K562 (cell line): ENCODE measurements at regions not wholly inside any gene's neighbourhood (a gene's known extent, or its start where the extent isn't known, plus 50 kb on each side); places are given as distances from the start of the nearest gene placed in this dataset.

Experiments
- ATAC-seq: fragments of 200-7000 bp; cut with Tn5 transposase; 3 replicates; pipeline ENCODE4 v1.9.1; 2020; ENCODE audit warnings: moderate library complexity
- BruUV-seq: library from RNA; stranded (reverse); fragments of 400-500 nt; replicated peaks from 2 replicates; lab custom pipeline; 2021; lab: Mats Ljungman, UMichigan
- CTCF ChIA-PET: fragments of 300-600 bp; formaldehyde crosslinking; extraction: SDS; loops from one replicate; lab custom pipeline; 2021; ENCODE audit warnings: low intra/inter-chr PET ratio; lab: Yijun Ruan, JAX
- POLR2A ChIA-PET: fragments of 300-600, 350-650 bp; sonication (Branson Sonifier 250); formaldehyde crosslinking; extraction: SDS; loops from one replicate; lab custom pipeline; 2021; ENCODE audit warnings: antibody characterized with exemption, inconsistent platforms; lab: Yijun Ruan, JAX
- DNase-seq, 4 experiments: peaks; one replicate each; pipeline versions ENCODE4 v3.0.0 to v3.0.0-alpha.2; 2011 to 2018; ENCODE audit warnings: low spot score in 3 of 4, mixed read lengths in 3 of 4; ENCODE audit errors: extremely low read depth in 1 of 4
- FAIRE-seq: peaks from 2 replicates; lab custom pipeline; 2011; peaks lifted over from hg19 to GRCh38; lab: Jason Lieb, UNC
- H2AFZ ChIP-seq: 2 replicates; pipeline ENCODE4 v1.6.0; 2011; ENCODE audit warnings: low read depth, low read length, control low read depth, inconsistent platforms
- H3K27ac ChIP-seq: fragments of 200-600 bp; 3 replicates; pipeline ENCODE4 v1.8.0; 2011; ENCODE audit warnings: low read depth, mild to moderate bottlenecking, control low read depth, inconsistent platforms, low read length, moderate library complexity, mixed read lengths; ENCODE audit errors: extremely low read depth
- H3K27me3 ChIP-seq, 2 experiments: fragments of 300-600 bp in 1 of 2; 2 replicates in 1 of 2; 3 replicates in 1 of 2; pipeline versions ENCODE4 v1.6.0 to v1.8.0; 2011; ENCODE audit warnings: inconsistent platforms in 2 of 2, low read length in 2 of 2, mild to moderate bottlenecking in 1 of 2, mixed read lengths in 1 of 2, moderate library complexity in 1 of 2; ENCODE audit not compliant: control insufficient read depth in 2 of 2, insufficient read depth in 2 of 2
- H3K36me3 ChIP-seq: fragments of 300-600 bp; 3 replicates; pipeline ENCODE4 v1.8.0; 2011; ENCODE audit warnings: mild to moderate bottlenecking, low read length, inconsistent platforms; ENCODE audit not compliant: control insufficient read depth, insufficient read depth
- H3K4me1 ChIP-seq, 2 experiments: fragments of 200-600 bp in 1 of 2; replicated peaks in 1 of 2; 2 replicates in 1 of 2; 3 replicates in 1 of 2; pipeline versions ENCODE4 v1.5.1 to v1.8.0; 2011; ENCODE audit warnings: inconsistent platforms in 2 of 2, low read length in 2 of 2, mild to moderate bottlenecking in 1 of 2, mixed read lengths in 1 of 2, moderate library complexity in 1 of 2; ENCODE audit not compliant: control insufficient read depth in 2 of 2, insufficient read depth in 2 of 2
- H3K4me2 ChIP-seq: 2 replicates; pipeline ENCODE4 v1.6.1; 2011; ENCODE audit warnings: low read length, control low read depth, inconsistent platforms, mixed read lengths; ENCODE audit not compliant: insufficient read depth
- H3K4me3 ChIP-seq: fragments of 200-600 bp; sonication (generic), shearing (Covaris generic); 2 replicates; pipeline ENCODE4 v1.5.1; 2016; ENCODE audit warnings: control low read depth, inconsistent platforms
- H3K79me2 ChIP-seq: fragments of 200-600 bp; 3 replicates; pipeline ENCODE4 v1.8.0; 2011; ENCODE audit warnings: low read length, inconsistent platforms; ENCODE audit not compliant: control insufficient read depth, insufficient read depth
- H3K9ac ChIP-seq, 2 experiments: 2 replicates each; pipeline versions ENCODE4 v1.6.0 to v1.6.1; 2011; ENCODE audit warnings: low read depth in 2 of 2, low read length in 2 of 2, control low read depth in 1 of 2, inconsistent platforms in 1 of 2, mild to moderate bottlenecking in 1 of 2, mixed read lengths in 1 of 2; ENCODE audit not compliant: insufficient read depth in 1 of 2
- H3K9me1 ChIP-seq: one replicate; pipeline ENCODE4 v1.6.0; 2011; ENCODE audit warnings: inconsistent platforms, mild to moderate bottlenecking, low read length, moderate library complexity; ENCODE audit not compliant: control insufficient read depth, insufficient read depth
- H3K9me3 ChIP-seq: replicated peaks from 2 replicates; pipeline ENCODE4 v1.5.1; 2011; ENCODE audit warnings: low read depth, low read length, inconsistent platforms; ENCODE audit not compliant: control insufficient read depth, insufficient read depth
- H4K20me1 ChIP-seq: replicated peaks from 2 replicates; pipeline ENCODE4 v1.6.1; 2011; ENCODE audit warnings: low read length, inconsistent platforms, mixed read lengths; ENCODE audit not compliant: control insufficient read depth, insufficient read depth
- DNMT1 ChIP-seq: fragments of 450-650 bp; IDR thresholded peaks from 2 replicates; pipeline ENCODE4 v1.6.1; 2016; ENCODE audit warnings: antibody characterized with exemption, mild to moderate bottlenecking
- ELF4 ChIP-seq: fragments of 450-650 bp; formaldehyde crosslinking; IDR thresholded peaks from 2 replicates; pipeline ENCODE4 v1.4.0; 2022; ENCODE audit warnings: missing genetic modification characterization
- HDAC1 ChIP-seq, 2 experiments: fragments of 450-650 bp; IDR thresholded peaks; 2 replicates each; pipeline ENCODE4 v1.6.1; 2016 to 2017; ENCODE audit warnings: inconsistent platforms in 1 of 2, mild to moderate bottlenecking in 1 of 2, moderate library complexity in 1 of 2
- HNRNPL ChIP-seq: fragments of 200-400 bp; formaldehyde crosslinking; IDR thresholded peaks from 2 replicates; pipeline ENCODE4 v1.6.1; 2017; ENCODE audit warnings: low read depth, mild to moderate bottlenecking, low read length
- RHOXF2B ChIP-seq: fragments of 250-450 bp; sonication (Bioruptor Pico); conservative IDR thresholded peaks from 2 replicates; pipeline ENCODE4 v1.5.1; 2021
- SMARCA5 ChIP-seq: fragments of 450-650 bp; IDR thresholded peaks from 2 replicates; pipeline ENCODE4 v1.6.1; 2016
- STAT5A ChIP-seq: IDR thresholded peaks from 2 replicates; pipeline ENCODE4 v1.6.1; 2012; ENCODE audit warnings: low read length, inconsistent platforms, borderline replicate concordance
- STAT5B ChIP-seq: fragments of 250-450 bp; sonication (Bioruptor Pico); IDR thresholded peaks from 2 replicates; pipeline ENCODE4 v1.8.0; 2021; ENCODE audit warnings: mild to moderate bottlenecking, inconsistent platforms
- ZBTB2 ChIP-seq: fragments of 450-650 bp; IDR thresholded peaks from 2 replicates; pipeline ENCODE4 v1.6.1; 2016; ENCODE audit warnings: antibody characterized with exemption
- ZNF197 ChIP-seq: fragments of 200-800 bp; sonication (Bioruptor generic); IDR thresholded peaks from 2 replicates; pipeline ENCODE4 v1.6.1; 2016; ENCODE audit warnings: low read depth, missing genetic modification characterization, missing compliant biosample characterization
- WGBS: fragments of 100-300 bp; shearing (Covaris generic); methylation state at CpG from one replicate; pipeline ENCODE4 v1.1.6; 2016; ENCODE audit warnings: low coverage, mixed read lengths; ENCODE audit not compliant: insufficient coverage; ENCODE audit errors: missing lambda C conversion rate; 5-methylcytosine and 5-hydroxymethylcytosine counted together
- in situ Hi-C: fragments of 300-500 bp; cut with MboI; formaldehyde crosslinking; loops from 4 replicates; pipeline ENCODE4 v1.15.0; 2018; ENCODE audit warnings: inconsistent platforms, mixed read lengths
- intact Hi-C: fragments of 100-400 bp; cut with micrococcal nuclease; formaldehyde crosslinking; loops from 2 replicates; pipeline ENCODE4 v1.14.2; 2022

- POLR2A ChIA-PET, result no interaction called here
Measured at GRCh38 chr12:5308996-5309395, 122.9 kb upstream of the NTF3 start.

More at GRCh38 chr12:5308996-5309395, 122.9 kb upstream of the NTF3 start:
- Histone ChIP-seq H2AFZ (no peak overlapping the region), H3K27ac (no peak overlapping the region), H4K20me1 (no peaks in the 10 kb centered on the region), H3K9ac (no peak overlapping the region), H3K4me3 (no peak overlapping the region), H3K9me1 (no peaks in the 10 kb centered on the region), H3K36me3 (no peaks in the 10 kb centered on the region), H3K27me3 (no peaks in the 10 kb centered on the region), H3K9me3 (no peaks in the 10 kb centered on the region), H3K4me1 (no peaks in the 10 kb centered on the region), H3K4me2 (no peak overlapping the region), H3K79me2 (no peaks in the 10 kb centered on the region)
- WGBS, result 28% methylated on average over 8 of the region's 8 CpGs
- TF ChIP-seq HDAC1 (IDR thresholded peaks at IDR 0.05), result no peak
- TF ChIP-seq STAT5A, result no peak
- TF ChIP-seq ELF4, result no peak
- TF ChIP-seq STAT5B (CRISPR knock-in tag), result no peak
- TF ChIP-seq HNRNPL, result no peak
- no peak for TF ChIP-seq ZBTB2
- TF ChIP-seq SMARCA5, result no peak
- no peak for TF ChIP-seq RHOXF2B (CRISPR knock-in tag)
- TF ChIP-seq DNMT1, result no peak
- TF ChIP-seq ZNF197 (CRISPR knock-in tag), result no peak
- no TSS peak for BruUV-seq
- DNase-seq, result no peak
- CTCF ChIA-PET, result no interaction called here
- no peak for FAIRE-seq
- in situ Hi-C loops (no loop called here), intact Hi-C loops (no loop called here)
- ATAC-seq, result no peak
